ENCODE measurements at regions not wholly inside any gene's neighbourhood (a gene's known extent, or its start where the extent isn't known, plus 50 kb on each side); places are given as distances from the start of the nearest gene placed in this dataset.
A peak's percentile ranks its signal among the peaks of the same experiment; 100 is the strongest.

GRCh38 chr17:77763575-77763974, 194.9 kb upstream of the TNRC6C start:
- DNase-seq, result no peak

- no peak for DNase-seq
Measured at GRCh38 chr17:77765292-77765691, 193.2 kb upstream of the TNRC6C start.

GRCh38 chr17:77767148-77767547, 191.4 kb upstream of the TNRC6C start:
- no peak for DNase-seq

- peak in 1 of 2 experiments; percentile 59 for DNase-seq
Measured at GRCh38 chr17:77768248-77768852, 190.2 kb upstream of the TNRC6C start.

- DNase-seq, result peak; percentile 88 to 93
Measured at GRCh38 chr17:77769215-77769614, 189.3 kb upstream of the TNRC6C start.

- no peak for DNase-seq
Measured at GRCh38 chr17:77769762-77770161, 188.7 kb upstream of the TNRC6C start.

GRCh38 chr17:77770331-77771105, 188.0 kb upstream of the TNRC6C start:
- DNase-seq, result peak in 1 of 2 experiments; percentile 13

GRCh38 chr17:77771145-77771544, 187.4 kb upstream of the TNRC6C start:
- no peak for DNase-seq

GRCh38 chr17:77771587-77771986, 186.9 kb upstream of the TNRC6C start:
- no peak for DNase-seq

GRCh38 chr17:77771998-77772397, 186.5 kb upstream of the TNRC6C start:
- DNase-seq, result no peak

- peak; percentile 72 to 89 for DNase-seq
Measured at GRCh38 chr17:77772461-77772897, 186.0 kb upstream of the TNRC6C start.

GRCh38 chr17:77772899-77773358, 185.6 kb upstream of the TNRC6C start:
- DNase-seq, result no peak

- no peak for DNase-seq
Measured at GRCh38 chr17:77774182-77774581, 184.3 kb upstream of the TNRC6C start.

GRCh38 chr17:77778636-77779489, 179.6 kb upstream of the TNRC6C start:
- peak; percentile 55 to 79 for DNase-seq

- no peak for DNase-seq
Measured at GRCh38 chr17:77779711-77780539, 178.6 kb upstream of the TNRC6C start.

- no peak for DNase-seq
Measured at GRCh38 chr17:77781536-77781935, 177.0 kb upstream of the TNRC6C start.

GRCh38 chr17:77782201-77782600, 176.3 kb upstream of the TNRC6C start:
- DNase-seq, result no peak

- no peak for DNase-seq
Measured at GRCh38 chr17:77782611-77783010, 175.9 kb upstream of the TNRC6C start.

GRCh38 chr17:77783991-77784820, 174.3 kb upstream of the TNRC6C start:
- DNase-seq, result no peak

GRCh38 chr17:77785312-77785905, 173.1 kb upstream of the TNRC6C start:
- no peak for DNase-seq

- no peak for DNase-seq
Measured at GRCh38 chr17:77786090-77786489, 172.4 kb upstream of the TNRC6C start.
